Gastroesophageal sphincter (tissue), 3 donors: ENCODE measurements at regions not wholly inside any gene's neighbourhood (a gene's known extent, or its start where the extent isn't known, plus 50 kb on each side); places are given as distances from the start of the nearest gene placed in this dataset.

ENCODE experiments used
- CTCF ChIP-seq, 4 experiments: fragments of 200-600 bp in 2 of 4; fragments of 450-650 bp in 2 of 4; sonication (generic) in 1 of 4; IDR thresholded peaks; one replicate each; pipeline ENCODE4 v1.5.1; 2017 to 2019; ENCODE audit warnings: antibody characterized with exemption in 4 of 4, mild to moderate bottlenecking in 2 of 4, moderate library complexity in 2 of 4
- POLR2A ChIP-seq, 2 donors: fragments of 450-650 bp; IDR thresholded peaks; one replicate each; pipeline ENCODE4 v1.6.1; 2017; ENCODE audit warnings: antibody characterized with exemption in 2 of 2, mild to moderate bottlenecking in 2 of 2, moderate library complexity in 1 of 2

GRCh38 chr6:154909821-154910220, 85.3 kb upstream of the TIAM2 start:
- no peak for TF ChIP-seq CTCF (IDR thresholded peaks at IDR 0.05)
- TF ChIP-seq POLR2A (IDR thresholded peaks at IDR 0.05), result no peak
